ENCODE measurements at regions not wholly inside any gene's neighbourhood (a gene's known extent, or its start where the extent isn't known, plus 50 kb on each side); places are given as distances from the start of the nearest gene placed in this dataset.

DNA sequence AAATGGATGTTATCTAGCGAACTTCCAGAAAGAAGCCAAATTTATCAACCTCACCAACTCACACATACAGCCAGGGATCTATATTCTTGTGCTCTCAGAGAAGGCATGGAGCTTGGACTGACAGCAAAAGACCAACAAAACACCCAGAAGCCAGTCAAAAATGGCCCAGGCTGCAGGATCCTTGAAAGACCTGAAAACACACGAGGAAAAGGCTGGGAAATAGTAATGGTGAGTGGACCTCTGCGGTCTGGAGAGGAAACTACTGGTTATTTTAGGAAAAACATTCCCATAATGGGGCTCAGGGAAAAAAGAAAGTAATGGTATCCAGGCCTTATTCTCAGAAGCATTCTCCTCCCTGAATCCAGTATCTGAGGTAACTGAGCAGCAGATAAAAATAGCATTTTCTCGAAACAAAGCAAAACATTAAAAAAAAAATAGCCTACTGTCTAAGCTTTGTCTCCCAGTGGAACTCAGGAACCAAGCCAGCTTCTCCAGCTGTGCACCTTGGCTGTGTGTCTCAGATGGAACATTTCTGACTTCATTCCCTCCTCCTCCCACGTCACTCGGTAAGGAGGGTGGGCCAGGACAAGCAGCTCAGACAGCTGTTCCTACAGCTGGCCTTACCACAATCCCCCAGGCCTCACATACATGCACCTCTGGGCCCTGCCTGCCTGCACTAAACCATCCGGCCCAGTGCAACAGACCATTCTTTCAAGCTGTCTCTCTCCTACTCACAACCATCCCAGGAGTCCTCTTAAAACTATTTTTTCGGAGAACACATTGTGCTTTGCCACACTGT is 249.9 kb downstream of the DAD1 start:
- peaks cover 7% of the 10 kb centered on the region for H3K9me3 ChIP-seq
- H3K4me3 ChIP-seq = no peak overlapping the region
- intact Hi-C loops (cut with DNase I) = no loop called here
- H3K4me1 ChIP-seq = no peaks in the 10 kb centered on the region
- H3K36me3 ChIP-seq = no peaks in the 10 kb centered on the region
- no peak for DNase-seq
- peak; percentile 57 to 83 for ATAC-seq
- H3K27me3 ChIP-seq (ENCODE audit: low read depth) = no peaks in the 10 kb centered on the region
- TF ChIP-seq, protein P1, sequence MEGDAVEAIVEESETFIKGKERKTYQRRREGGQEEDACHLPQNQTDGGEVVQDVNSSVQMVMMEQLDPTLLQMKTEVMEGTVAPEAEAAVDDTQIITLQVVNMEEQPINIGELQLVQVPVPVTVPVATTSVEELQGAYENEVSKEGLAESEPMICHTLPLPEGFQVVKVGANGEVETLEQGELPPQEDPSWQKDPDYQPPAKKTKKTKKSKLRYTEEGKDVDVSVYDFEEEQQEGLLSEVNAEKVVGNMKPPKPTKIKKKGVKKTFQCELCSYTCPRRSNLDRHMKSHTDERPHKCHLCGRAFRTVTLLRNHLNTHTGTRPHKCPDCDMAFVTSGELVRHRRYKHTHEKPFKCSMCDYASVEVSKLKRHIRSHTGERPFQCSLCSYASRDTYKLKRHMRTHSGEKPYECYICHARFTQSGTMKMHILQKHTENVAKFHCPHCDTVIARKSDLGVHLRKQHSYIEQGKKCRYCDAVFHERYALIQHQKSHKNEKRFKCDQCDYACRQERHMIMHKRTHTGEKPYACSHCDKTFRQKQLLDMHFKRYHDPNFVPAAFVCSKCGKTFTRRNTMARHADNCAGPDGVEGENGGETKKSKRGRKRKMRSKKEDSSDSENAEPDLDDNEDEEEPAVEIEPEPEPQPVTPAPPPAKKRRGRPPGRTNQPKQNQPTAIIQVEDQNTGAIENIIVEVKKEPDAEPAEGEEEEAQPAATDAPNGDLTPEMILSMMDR (IDR thresholded peaks at IDR 0.05) = no peak
- no peak overlapping the region for H3K27ac ChIP-seq

GRCh38 chr14:22338381-22338780 is 250.6 kb downstream of the DAD1 start:
- Histone ChIP-seq H3K36me3 (no peaks in the 10 kb centered on the region), H3K9me3 (peaks cover under 1% of the 10 kb centered on the region), H3K27me3 (ENCODE audit: low read depth) (no peaks in the 10 kb centered on the region), H3K4me3 (no peak overlapping the region), H3K27ac (no peak overlapping the region), H3K4me1 (peaks cover 6% of the 10 kb centered on the region)
- TF ChIP-seq, protein P1 (IDR thresholded peaks at IDR 0.05) = no peak
- intact Hi-C loops (cut with DNase I) = no loop called here
- DNase-seq (no peak), ATAC-seq (no peak)

DNA sequence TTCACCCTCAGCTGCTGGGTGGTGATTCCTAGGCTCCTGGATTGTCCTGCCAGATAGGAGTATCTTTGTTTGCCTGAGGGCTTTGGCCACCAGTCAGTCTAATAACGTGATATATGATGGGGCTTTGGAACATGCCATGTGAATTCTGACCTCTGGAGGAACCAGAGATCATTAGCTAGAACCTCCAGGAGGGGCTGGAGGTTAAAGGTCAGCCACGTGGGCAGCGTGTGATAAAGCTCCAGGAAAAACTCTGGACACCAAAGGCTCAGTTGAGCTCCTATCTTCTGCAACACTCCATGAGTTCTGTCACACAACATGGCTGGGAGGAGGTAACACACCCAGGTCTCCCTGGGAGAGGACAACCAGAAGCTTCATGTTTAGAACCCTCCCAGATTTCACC is 251.1 kb downstream of the DAD1 start:
- intact Hi-C loops (cut with DNase I) = no loop called here
- no peaks in the 10 kb centered on the region for H3K27me3 ChIP-seq (ENCODE audit: low read depth)
- ATAC-seq = no peak
- H3K4me3 ChIP-seq = no peak overlapping the region
- DNase-seq = no peak
- TF ChIP-seq, protein P1 (IDR thresholded peaks at IDR 0.05) = no peak
- no peaks in the 10 kb centered on the region for H3K36me3 ChIP-seq
- no peak overlapping the region for H3K27ac ChIP-seq
- peaks cover 8% of the 10 kb centered on the region for H3K4me1 ChIP-seq
- H3K9me3 ChIP-seq = no peaks in the 10 kb centered on the region

- Histone ChIP-seq H3K36me3 (no peaks in the 10 kb centered on the region), H3K9me3 (no peaks in the 10 kb centered on the region), H3K4me3 (no peak overlapping the region), H3K27ac (no peak overlapping the region), H3K4me1 (peaks cover 8% of the 10 kb centered on the region), H3K27me3 (ENCODE audit: low read depth) (no peaks in the 10 kb centered on the region)
- intact Hi-C loops (cut with DNase I) = no loop called here
- no peak for DNase-seq
- no peak for ATAC-seq
- TF ChIP-seq, protein P1 (IDR thresholded peaks at IDR 0.05) = no peak
Measured at GRCh38 chr14:22337521-22337920, 251.5 kb downstream of the DAD1 start.

- H3K9me3 ChIP-seq = no peaks in the 10 kb centered on the region
- H3K36me3 ChIP-seq = no peaks in the 10 kb centered on the region
- ATAC-seq (no peak), DNase-seq (no peak)
- TF ChIP-seq, protein P1 (IDR thresholded peaks at IDR 0.05) = no peak
- peaks cover 8% of the 10 kb centered on the region for H3K4me1 ChIP-seq
- intact Hi-C loops (cut with DNase I) = no loop called here
- H3K27ac ChIP-seq = no peak overlapping the region
- no peaks in the 10 kb centered on the region for H3K27me3 ChIP-seq (ENCODE audit: low read depth)
- no peak overlapping the region for H3K4me3 ChIP-seq
Measured at GRCh38 chr14:22336031-22336430, 253.0 kb downstream of the DAD1 start.
